ENCODE measurements at regions not wholly inside any gene's neighbourhood (a gene's known extent, or its start where the extent isn't known, plus 50 kb on each side); places are given as distances from the start of the nearest gene placed in this dataset.

- no peak overlapping the region for H3K4me3 ChIP-seq
- H3K9me3 ChIP-seq, result no peaks in the 10 kb centered on the region
- intact Hi-C loops (cut with DNase I), result no loop called here
- H3K27ac ChIP-seq, result no peak overlapping the region
- ATAC-seq, result no peak
- no peaks in the 10 kb centered on the region for H3K4me1 ChIP-seq
- TF ChIP-seq CTCF (IDR thresholded peaks at IDR 0.05), result no peak
- no peak for TF ChIP-seq POLR2A (IDR thresholded peaks at IDR 0.05)
- no peaks in the 10 kb centered on the region for H3K36me3 ChIP-seq (replicated peaks in 1 of 2; ENCODE audit: insufficient read depth in 1 of 2, low read depth in 2 of 2)
- H3K27me3 ChIP-seq, result no peaks in the 10 kb centered on the region
- 30 to 44% methylated on average over 6 of the region's 6 CpGs for WGBS, 2 donors
- no peak for DNase-seq
These were observed 392.2 kb downstream of the ETS1 start for GRCh38 chr11:128195057-128195751.

GRCh38 chr11:128194216-128194615 is 393.1 kb downstream of the ETS1 start:
- ATAC-seq, result no peak
- TF ChIP-seq POLR2A (IDR thresholded peaks at IDR 0.05), result no peak
- TF ChIP-seq CTCF (IDR thresholded peaks at IDR 0.05), result no peak

GRCh38 chr11:128193615-128194014 is 393.7 kb downstream of the ETS1 start:
- Histone ChIP-seq H3K36me3 (replicated peaks in 1 of 2; ENCODE audit: insufficient read depth in 1 of 2, low read depth in 2 of 2) (no peaks in the 10 kb centered on the region), H3K9me3 (no peaks in the 10 kb centered on the region), H3K4me1 (no peaks in the 10 kb centered on the region), H3K27ac (no peak overlapping the region), H3K4me3 (no peak overlapping the region), H3K27me3 (no peaks in the 10 kb centered on the region)
- ATAC-seq, result no peak
- intact Hi-C loops (cut with DNase I), result no loop called here
- no peak for DNase-seq
- TF ChIP-seq CTCF (IDR thresholded peaks at IDR 0.05) (no peak), POLR2A (IDR thresholded peaks at IDR 0.05) (no peak)
- WGBS, 2 donors, result 79 to 81% methylated on average over 4 of the region's 4 CpGs

More at GRCh38 chr11:128194216-128194615, 393.1 kb downstream of the ETS1 start:
- H3K4me1 ChIP-seq, result no peaks in the 10 kb centered on the region
- no peak overlapping the region for H3K4me3 ChIP-seq
- DNase-seq, result no peak
- H3K9me3 ChIP-seq, result no peaks in the 10 kb centered on the region
- no peaks in the 10 kb centered on the region for H3K36me3 ChIP-seq (replicated peaks in 1 of 2; ENCODE audit: insufficient read depth in 1 of 2, low read depth in 2 of 2)
- no peaks in the 10 kb centered on the region for H3K27me3 ChIP-seq
- intact Hi-C loops (cut with DNase I), result no loop called here
- no peak overlapping the region for H3K27ac ChIP-seq

GRCh38 chr11:128190312-128190711 is 397.0 kb downstream of the ETS1 start:
- intact Hi-C loops (cut with DNase I), result no loop called here
- no peak for ATAC-seq
- TF ChIP-seq POLR2A (IDR thresholded peaks at IDR 0.05) (no peak), CTCF (IDR thresholded peaks at IDR 0.05) (no peak)

GRCh38 chr11:128189823-128190222 is 397.5 kb downstream of the ETS1 start:
- intact Hi-C loops (cut with DNase I), result no loop called here
- 86 to 93% methylated on average over 4 of the region's 4 CpGs for WGBS, 2 donors
- Histone ChIP-seq H3K9me3 (no peaks in the 10 kb centered on the region), H3K4me3 (no peak overlapping the region), H3K36me3 (replicated peaks in 1 of 2; ENCODE audit: insufficient read depth in 1 of 2, low read depth in 2 of 2) (no peaks in the 10 kb centered on the region), H3K4me1 (no peaks in the 10 kb centered on the region), H3K27ac (no peak overlapping the region), H3K27me3 (no peaks in the 10 kb centered on the region)
- TF ChIP-seq POLR2A (IDR thresholded peaks at IDR 0.05) (no peak), CTCF (IDR thresholded peaks at IDR 0.05) (no peak)
- ATAC-seq (no peak), DNase-seq (no peak)

More at GRCh38 chr11:128190312-128190711, 397.0 kb downstream of the ETS1 start:
- Histone ChIP-seq H3K36me3 (replicated peaks in 1 of 2; ENCODE audit: insufficient read depth in 1 of 2, low read depth in 2 of 2) (no peaks in the 10 kb centered on the region), H3K4me3 (no peak overlapping the region), H3K9me3 (no peaks in the 10 kb centered on the region), H3K27ac (no peak overlapping the region), H3K27me3 (no peaks in the 10 kb centered on the region), H3K4me1 (no peaks in the 10 kb centered on the region)
- WGBS, 2 donors, result 92 to 93% methylated on average over 4 to 5 of the region's 5 CpGs
- no peak for DNase-seq

Data from body of pancreas (tissue), 4 donors.